ENCODE measurements at regions not wholly inside any gene's neighbourhood (a gene's known extent, or its start where the extent isn't known, plus 50 kb on each side); places are given as distances from the start of the nearest gene placed in this dataset.

GRCh38 chr4:125681240-125681639 is 366.5 kb downstream of the FAT4 start:
- TF ChIP-seq CTCF (IDR thresholded peaks at IDR 0.05; ENCODE audit: low read depth, low read length) (no peak), EZH2phosphoT487 (IDR thresholded peaks at IDR 0.05; ENCODE audit: low read depth) (no peak)
